Liver (tissue), 8 donors: ENCODE measurements at regions not wholly inside any gene's neighbourhood (a gene's known extent, or its start where the extent isn't known, plus 50 kb on each side); places are given as distances from the start of the nearest gene placed in this dataset.

Source experiments
- DNase-seq: peaks from one replicate; pipeline ENCODE4 v3.0.0-alpha.2; 2017; ENCODE audit warnings: low spot score
- H3K27ac ChIP-seq, 2 donors: one replicate each; pipeline ENCODE4 v1.7.0; 2013; ENCODE audit warnings: inconsistent platforms in 2 of 2, low read length in 2 of 2, control low read depth in 1 of 2, low read depth in 1 of 2, mild to moderate bottlenecking in 1 of 2
- H3K27me3 ChIP-seq, 4 donors: one replicate each; pipeline versions ENCODE4 v1.6.1 to v1.7.0; 2013; ENCODE audit warnings: low read length in 3 of 4, inconsistent platforms in 1 of 4, mild to moderate bottlenecking in 1 of 4, moderate library complexity in 1 of 4; ENCODE audit not compliant: control insufficient read depth in 4 of 4, insufficient read depth in 4 of 4
- H3K36me3 ChIP-seq, 4 donors: one replicate each; pipeline versions ENCODE4 v1.6.1 to v1.7.0; 2013; ENCODE audit warnings: low read length in 3 of 4, mild to moderate bottlenecking in 3 of 4, low read depth in 1 of 4, moderate library complexity in 1 of 4; ENCODE audit not compliant: control insufficient read depth in 4 of 4, insufficient read depth in 3 of 4
- H3K4me1 ChIP-seq, 4 donors: one replicate each; pipeline versions ENCODE4 v1.6.1 to v1.7.0; 2013; ENCODE audit warnings: low read length in 3 of 4, mild to moderate bottlenecking in 3 of 4, moderate library complexity in 1 of 4; ENCODE audit not compliant: control insufficient read depth in 4 of 4, insufficient read depth in 4 of 4
- H3K4me3 ChIP-seq, 3 donors: one replicate each; pipeline versions ENCODE4 v1.6.1 to v1.7.0; 2013; ENCODE audit warnings: low read length in 3 of 3, control low read depth in 1 of 3, low read depth in 1 of 3, mild to moderate bottlenecking in 1 of 3
- H3K9ac ChIP-seq, 2 donors: one replicate each; pipeline ENCODE4 v1.7.0; 2013; ENCODE audit warnings: low read length in 2 of 2, mild to moderate bottlenecking in 2 of 2, moderate library complexity in 2 of 2, control low read depth in 1 of 2, low read depth in 1 of 2
- H3K9me3 ChIP-seq, 4 donors: one replicate each; pipeline versions ENCODE4 v1.6.1 to v1.7.0; 2013; ENCODE audit warnings: low read length in 3 of 4; ENCODE audit not compliant: control insufficient read depth in 4 of 4
- EGR1 ChIP-seq, 2 donors: IDR thresholded peaks; 2 replicates each; pipeline ENCODE4 v1.6.1; 2016 to 2018; ENCODE audit warnings: antibody characterized with exemption in 2 of 2, low read depth in 2 of 2
- FOXA1 ChIP-seq: IDR thresholded peaks from 2 replicates; pipeline ENCODE4 v1.6.1; 2016; ENCODE audit warnings: antibody characterized with exemption
- FOXA2 ChIP-seq: IDR thresholded peaks from 2 replicates; pipeline ENCODE4 v1.6.1; 2016; ENCODE audit warnings: antibody characterized with exemption
- GABPA ChIP-seq, 2 donors: IDR thresholded peaks in 1 of 2; conservative IDR thresholded peaks in 1 of 2; 2 replicates each; pipeline ENCODE4 v1.6.1; 2016; ENCODE audit warnings: antibody characterized with exemption in 2 of 2, mild to moderate bottlenecking in 1 of 2, moderate library complexity in 1 of 2
- HNF4A ChIP-seq, 2 donors: conservative IDR thresholded peaks; 2 replicates each; pipeline ENCODE4 v1.6.1; 2016; ENCODE audit warnings: antibody characterized with exemption in 2 of 2, mild to moderate bottlenecking in 2 of 2
- HNF4G ChIP-seq: IDR thresholded peaks from 2 replicates; pipeline ENCODE4 v1.6.1; 2016; ENCODE audit warnings: antibody characterized with exemption
- JUND ChIP-seq, 2 donors: IDR thresholded peaks; 2 replicates each; pipeline ENCODE4 v1.6.1; 2016; ENCODE audit warnings: antibody characterized with exemption in 2 of 2
- NR2F2 ChIP-seq: IDR thresholded peaks from 2 replicates; pipeline ENCODE4 v1.6.1; 2016; ENCODE audit warnings: antibody characterized with exemption
- RAD21 ChIP-seq, 2 donors: IDR thresholded peaks; 2 replicates each; pipeline ENCODE4 v1.6.1; 2016; ENCODE audit warnings: antibody characterized with exemption in 2 of 2, mild to moderate bottlenecking in 2 of 2
- RXRA ChIP-seq, 2 donors: IDR thresholded peaks; 2 replicates each; pipeline ENCODE4 v1.6.1; 2017 to 2018; ENCODE audit warnings: antibody characterized with exemption in 2 of 2, mild to moderate bottlenecking in 1 of 2
- SP1 ChIP-seq: IDR thresholded peaks from 2 replicates; pipeline ENCODE4 v1.6.1; 2018; ENCODE audit warnings: antibody characterized with exemption, mild to moderate bottlenecking
- TAF1 ChIP-seq: conservative IDR thresholded peaks from 2 replicates; pipeline ENCODE4 v1.6.1; 2016; ENCODE audit warnings: antibody characterized with exemption, mild to moderate bottlenecking
- YY1 ChIP-seq: IDR thresholded peaks from 2 replicates; pipeline ENCODE4 v1.6.1; 2016; ENCODE audit warnings: antibody characterized with exemption, mild to moderate bottlenecking
- WGBS: extraction: QIAGEN DNeasy Blood & Tissue Kit; methylation state at CpG from one replicate; pipeline ENCODE4 v1.1.7; 2013; 5-methylcytosine and 5-hydroxymethylcytosine counted together
- TF ChIP-seq, protein P1 (sequence below): fragments of 150-350 bp; IDR thresholded peaks from 2 replicates; pipeline ENCODE4 v1.5.1; 2017; ENCODE audit warnings: improper control_type of control experiment, low read depth, low read length; ENCODE audit not compliant: missing input control
- TF ChIP-seq, protein P2 (sequence below): IDR thresholded peaks from 2 replicates; pipeline ENCODE4 v1.6.1; 2016; ENCODE audit warnings: antibody characterized with exemption
- TF ChIP-seq, protein P3 (sequence below): IDR thresholded peaks from 2 replicates; pipeline ENCODE4 v1.6.1; 2016; ENCODE audit warnings: antibody characterized with exemption
- TF ChIP-seq, protein P4 (sequence below): IDR thresholded peaks from 2 replicates; pipeline ENCODE4 v1.6.1; 2016; ENCODE audit warnings: antibody characterized with exemption
- TF ChIP-seq, protein P5 (sequence below): IDR thresholded peaks from 2 replicates; pipeline ENCODE4 v1.6.1; 2016; ENCODE audit warnings: antibody characterized with exemption, mild to moderate bottlenecking
- donor health status: healthy.
- donor health status: healthy.
- donor health status: healthy.
- donor health status: healthy.
- donor health status: healthy.

DNA sequence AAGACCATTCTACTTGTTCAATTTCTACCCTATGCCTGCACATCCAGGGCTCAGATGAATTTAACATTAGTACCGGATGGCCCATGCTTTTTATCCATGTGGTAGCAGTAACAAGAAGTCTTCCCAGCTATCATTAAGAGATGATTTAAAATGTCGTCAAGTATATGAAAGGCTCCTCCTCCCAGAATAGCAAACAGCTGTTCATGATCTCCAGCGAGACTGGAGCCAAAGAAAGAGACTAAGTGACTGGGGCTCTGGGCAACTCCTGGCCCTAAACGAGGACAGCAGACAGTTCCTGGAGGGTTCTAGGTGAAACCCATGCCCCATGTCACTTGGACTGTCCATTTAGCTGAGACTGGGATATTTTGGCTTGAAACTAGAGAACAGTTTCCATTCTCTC lies 160.8 kb downstream of the CDC5L start:
- WGBS, result 79% methylated on average over 4 of the region's 4 CpGs
- TF ChIP-seq JUND (IDR thresholded peaks at IDR 0.05), result no peak
- no peak for TF ChIP-seq GABPA (IDR thresholded peaks at IDR 0.05 in 1 of 2, conservative IDR thresholded peaks at IDR 0.05 in 1 of 2)
- no peak for TF ChIP-seq HNF4A (conservative IDR thresholded peaks at IDR 0.05)
- TF ChIP-seq FOXA1, result no peak
- no peak for TF ChIP-seq YY1
- TF ChIP-seq FOXA2, result no peak
- no peak for TF ChIP-seq HNF4G
- no peak for TF ChIP-seq RXRA (IDR thresholded peaks at IDR 0.05)
- no peak for TF ChIP-seq EGR1 (IDR thresholded peaks at IDR 0.05; ENCODE audit: low read depth in 2 of 2)
- no peak for TF ChIP-seq TAF1
- TF ChIP-seq, protein P1, sequence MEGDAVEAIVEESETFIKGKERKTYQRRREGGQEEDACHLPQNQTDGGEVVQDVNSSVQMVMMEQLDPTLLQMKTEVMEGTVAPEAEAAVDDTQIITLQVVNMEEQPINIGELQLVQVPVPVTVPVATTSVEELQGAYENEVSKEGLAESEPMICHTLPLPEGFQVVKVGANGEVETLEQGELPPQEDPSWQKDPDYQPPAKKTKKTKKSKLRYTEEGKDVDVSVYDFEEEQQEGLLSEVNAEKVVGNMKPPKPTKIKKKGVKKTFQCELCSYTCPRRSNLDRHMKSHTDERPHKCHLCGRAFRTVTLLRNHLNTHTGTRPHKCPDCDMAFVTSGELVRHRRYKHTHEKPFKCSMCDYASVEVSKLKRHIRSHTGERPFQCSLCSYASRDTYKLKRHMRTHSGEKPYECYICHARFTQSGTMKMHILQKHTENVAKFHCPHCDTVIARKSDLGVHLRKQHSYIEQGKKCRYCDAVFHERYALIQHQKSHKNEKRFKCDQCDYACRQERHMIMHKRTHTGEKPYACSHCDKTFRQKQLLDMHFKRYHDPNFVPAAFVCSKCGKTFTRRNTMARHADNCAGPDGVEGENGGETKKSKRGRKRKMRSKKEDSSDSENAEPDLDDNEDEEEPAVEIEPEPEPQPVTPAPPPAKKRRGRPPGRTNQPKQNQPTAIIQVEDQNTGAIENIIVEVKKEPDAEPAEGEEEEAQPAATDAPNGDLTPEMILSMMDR, result no peak
- TF ChIP-seq, protein P2, sequence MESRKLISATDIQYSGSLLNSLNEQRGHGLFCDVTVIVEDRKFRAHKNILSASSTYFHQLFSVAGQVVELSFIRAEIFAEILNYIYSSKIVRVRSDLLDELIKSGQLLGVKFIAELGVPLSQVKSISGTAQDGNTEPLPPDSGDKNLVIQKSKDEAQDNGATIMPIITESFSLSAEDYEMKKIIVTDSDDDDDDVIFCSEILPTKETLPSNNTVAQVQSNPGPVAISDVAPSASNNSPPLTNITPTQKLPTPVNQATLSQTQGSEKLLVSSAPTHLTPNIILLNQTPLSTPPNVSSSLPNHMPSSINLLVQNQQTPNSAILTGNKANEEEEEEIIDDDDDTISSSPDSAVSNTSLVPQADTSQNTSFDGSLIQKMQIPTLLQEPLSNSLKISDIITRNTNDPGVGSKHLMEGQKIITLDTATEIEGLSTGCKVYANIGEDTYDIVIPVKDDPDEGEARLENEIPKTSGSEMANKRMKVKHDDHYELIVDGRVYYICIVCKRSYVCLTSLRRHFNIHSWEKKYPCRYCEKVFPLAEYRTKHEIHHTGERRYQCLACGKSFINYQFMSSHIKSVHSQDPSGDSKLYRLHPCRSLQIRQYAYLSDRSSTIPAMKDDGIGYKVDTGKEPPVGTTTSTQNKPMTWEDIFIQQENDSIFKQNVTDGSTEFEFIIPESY, result no peak
- TF ChIP-seq, protein P3, sequence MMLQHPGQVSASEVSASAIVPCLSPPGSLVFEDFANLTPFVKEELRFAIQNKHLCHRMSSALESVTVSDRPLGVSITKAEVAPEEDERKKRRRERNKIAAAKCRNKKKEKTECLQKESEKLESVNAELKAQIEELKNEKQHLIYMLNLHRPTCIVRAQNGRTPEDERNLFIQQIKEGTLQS, result no peak
- TF ChIP-seq, protein P4, sequence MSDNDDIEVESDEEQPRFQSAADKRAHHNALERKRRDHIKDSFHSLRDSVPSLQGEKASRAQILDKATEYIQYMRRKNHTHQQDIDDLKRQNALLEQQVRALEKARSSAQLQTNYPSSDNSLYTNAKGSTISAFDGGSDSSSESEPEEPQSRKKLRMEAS, result no peak
- TF ChIP-seq, protein P5, sequence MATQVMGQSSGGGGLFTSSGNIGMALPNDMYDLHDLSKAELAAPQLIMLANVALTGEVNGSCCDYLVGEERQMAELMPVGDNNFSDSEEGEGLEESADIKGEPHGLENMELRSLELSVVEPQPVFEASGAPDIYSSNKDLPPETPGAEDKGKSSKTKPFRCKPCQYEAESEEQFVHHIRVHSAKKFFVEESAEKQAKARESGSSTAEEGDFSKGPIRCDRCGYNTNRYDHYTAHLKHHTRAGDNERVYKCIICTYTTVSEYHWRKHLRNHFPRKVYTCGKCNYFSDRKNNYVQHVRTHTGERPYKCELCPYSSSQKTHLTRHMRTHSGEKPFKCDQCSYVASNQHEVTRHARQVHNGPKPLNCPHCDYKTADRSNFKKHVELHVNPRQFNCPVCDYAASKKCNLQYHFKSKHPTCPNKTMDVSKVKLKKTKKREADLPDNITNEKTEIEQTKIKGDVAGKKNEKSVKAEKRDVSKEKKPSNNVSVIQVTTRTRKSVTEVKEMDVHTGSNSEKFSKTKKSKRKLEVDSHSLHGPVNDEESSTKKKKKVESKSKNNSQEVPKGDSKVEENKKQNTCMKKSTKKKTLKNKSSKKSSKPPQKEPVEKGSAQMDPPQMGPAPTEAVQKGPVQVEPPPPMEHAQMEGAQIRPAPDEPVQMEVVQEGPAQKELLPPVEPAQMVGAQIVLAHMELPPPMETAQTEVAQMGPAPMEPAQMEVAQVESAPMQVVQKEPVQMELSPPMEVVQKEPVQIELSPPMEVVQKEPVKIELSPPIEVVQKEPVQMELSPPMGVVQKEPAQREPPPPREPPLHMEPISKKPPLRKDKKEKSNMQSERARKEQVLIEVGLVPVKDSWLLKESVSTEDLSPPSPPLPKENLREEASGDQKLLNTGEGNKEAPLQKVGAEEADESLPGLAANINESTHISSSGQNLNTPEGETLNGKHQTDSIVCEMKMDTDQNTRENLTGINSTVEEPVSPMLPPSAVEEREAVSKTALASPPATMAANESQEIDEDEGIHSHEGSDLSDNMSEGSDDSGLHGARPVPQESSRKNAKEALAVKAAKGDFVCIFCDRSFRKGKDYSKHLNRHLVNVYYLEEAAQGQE, result no peak
- no peak for TF ChIP-seq NR2F2
- no peak for TF ChIP-seq SP1
- TF ChIP-seq RAD21 (IDR thresholded peaks at IDR 0.05), result no peak

More for the DNA sequence above, 160.8 kb downstream of the CDC5L start:
- H3K4me1 ChIP-seq, result no peaks in the 10 kb centered on the region
- H3K4me3 ChIP-seq, result no peak overlapping the region
- no peaks in the 10 kb centered on the region for H3K36me3 ChIP-seq
- no peak overlapping the region for H3K9ac ChIP-seq
- H3K27me3 ChIP-seq, result peaks cover 0 to 3% (median 1%) of the 10 kb centered on the region in 4 donors
- no peak for DNase-seq
- H3K27ac ChIP-seq, result no peak overlapping the region
- H3K9me3 ChIP-seq, result no peaks in the 10 kb centered on the region
